HG02943 (cell line): ENCODE measurements at regions not wholly inside any gene's neighbourhood (a gene's known extent, or its start where the extent isn't known, plus 50 kb on each side); places are given as distances from the start of the nearest gene placed in this dataset.

Experiments used
- ATAC-seq: cut with Tn5 transposase; IDR thresholded peaks from one replicate; pipeline ENCODE4 v1.9.1; 2021; ENCODE audit warnings: mild to moderate bottlenecking, low read depth, moderate library complexity; ENCODE audit not compliant: unreplicated experiment

GRCh38 chr6:91303326-91303725, 716.5 kb upstream of the MAP3K7 start:
- ATAC-seq = no peak

- no peak for ATAC-seq
These were observed 712.9 kb upstream of the MAP3K7 start for GRCh38 chr6:91299544-91300491.

DNA sequence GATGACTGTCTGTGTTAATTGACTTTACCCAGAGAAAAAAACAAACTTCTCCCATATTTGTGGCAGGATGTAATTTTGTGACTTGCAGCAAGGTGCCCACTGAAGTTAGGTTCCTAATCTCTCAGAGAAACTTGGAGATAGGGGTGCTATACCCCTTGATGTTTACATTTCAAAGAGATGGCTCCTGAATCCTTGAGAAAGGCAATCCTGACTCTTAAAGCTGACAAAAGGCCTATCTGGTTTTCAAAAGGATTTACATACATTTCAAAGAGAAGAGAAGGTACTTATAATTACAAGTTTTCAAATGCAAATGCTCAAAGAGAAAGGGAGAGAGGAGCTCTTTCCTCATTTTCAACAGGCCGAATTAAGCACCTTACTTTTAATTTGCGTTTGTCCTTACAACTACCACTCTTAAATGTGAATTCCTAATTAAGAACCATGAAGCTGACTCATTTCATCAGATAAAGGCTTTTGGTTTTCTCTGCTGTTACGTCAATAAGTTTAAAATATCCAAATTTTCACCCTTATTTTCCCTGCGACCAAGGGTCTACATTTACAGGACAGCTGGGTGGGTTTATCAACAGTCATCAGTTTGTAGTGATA, 711.8 kb upstream of the MAP3K7 start:
- ATAC-seq = no peak

- no peak for ATAC-seq
These were observed 706.5 kb upstream of the MAP3K7 start for GRCh38 chr6:91293395-91293794.

DNA sequence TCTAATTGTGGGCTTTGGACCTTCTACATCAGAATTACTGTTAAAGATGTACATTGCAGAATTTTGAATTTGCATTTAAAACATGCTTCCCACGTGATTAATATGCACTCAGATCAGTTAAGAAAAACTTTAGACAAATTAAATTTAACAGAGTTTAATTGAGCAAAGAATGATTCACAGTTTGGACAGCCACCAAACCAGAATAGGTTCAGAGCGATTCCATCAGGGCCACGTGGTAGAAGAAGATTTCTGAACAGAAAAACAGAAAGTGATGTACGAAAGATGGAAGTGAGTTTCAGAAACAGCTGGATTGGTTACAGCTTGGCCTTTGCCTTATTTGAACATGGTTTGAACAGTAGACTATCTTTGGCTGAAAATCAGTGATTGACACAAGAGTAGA, 704.2 kb upstream of the MAP3K7 start:
- no peak for ATAC-seq

DNA sequence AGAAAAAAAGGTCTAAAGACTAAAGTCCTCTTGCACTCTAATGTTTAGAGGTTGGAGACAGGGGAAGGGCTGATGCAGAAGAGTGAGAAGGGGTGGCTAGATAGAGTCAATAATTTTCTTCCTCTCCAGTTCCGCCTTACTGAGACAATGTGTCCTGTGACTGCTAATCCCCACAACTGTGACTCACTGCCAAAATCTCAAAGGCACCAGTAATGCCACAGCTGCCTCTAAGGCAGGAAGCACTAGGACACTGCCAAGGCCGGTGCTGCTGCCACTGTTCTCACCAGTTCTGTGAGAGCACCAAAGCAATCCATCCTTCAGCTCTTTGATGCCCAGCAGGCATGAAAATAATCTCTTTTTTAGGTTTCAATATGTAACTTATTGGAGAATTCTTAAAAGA, 701.9 kb upstream of the MAP3K7 start:
- ATAC-seq = no peak

DNA sequence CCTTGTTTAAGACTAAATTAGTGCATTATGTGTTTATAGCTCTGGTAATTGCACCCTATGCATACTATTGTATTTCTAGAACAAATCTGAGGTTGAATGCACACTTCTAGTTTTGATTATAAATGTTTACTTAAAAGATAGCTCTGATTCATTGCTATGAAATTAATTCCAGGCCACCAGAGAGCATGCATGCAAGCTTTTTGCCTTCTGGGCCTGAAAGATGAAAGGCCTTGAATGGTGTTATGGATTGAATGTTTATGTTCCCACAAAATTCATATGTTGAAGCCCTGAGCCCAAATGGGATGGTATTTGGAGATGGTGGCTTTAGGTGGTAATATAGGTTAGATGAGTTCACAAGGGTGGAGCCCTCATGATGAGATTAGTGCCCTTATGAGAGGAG, 695.0 kb upstream of the MAP3K7 start:
- ATAC-seq = no peak

GRCh38 chr6:91280494-91280830, 693.6 kb upstream of the MAP3K7 start:
- no peak for ATAC-seq

DNA sequence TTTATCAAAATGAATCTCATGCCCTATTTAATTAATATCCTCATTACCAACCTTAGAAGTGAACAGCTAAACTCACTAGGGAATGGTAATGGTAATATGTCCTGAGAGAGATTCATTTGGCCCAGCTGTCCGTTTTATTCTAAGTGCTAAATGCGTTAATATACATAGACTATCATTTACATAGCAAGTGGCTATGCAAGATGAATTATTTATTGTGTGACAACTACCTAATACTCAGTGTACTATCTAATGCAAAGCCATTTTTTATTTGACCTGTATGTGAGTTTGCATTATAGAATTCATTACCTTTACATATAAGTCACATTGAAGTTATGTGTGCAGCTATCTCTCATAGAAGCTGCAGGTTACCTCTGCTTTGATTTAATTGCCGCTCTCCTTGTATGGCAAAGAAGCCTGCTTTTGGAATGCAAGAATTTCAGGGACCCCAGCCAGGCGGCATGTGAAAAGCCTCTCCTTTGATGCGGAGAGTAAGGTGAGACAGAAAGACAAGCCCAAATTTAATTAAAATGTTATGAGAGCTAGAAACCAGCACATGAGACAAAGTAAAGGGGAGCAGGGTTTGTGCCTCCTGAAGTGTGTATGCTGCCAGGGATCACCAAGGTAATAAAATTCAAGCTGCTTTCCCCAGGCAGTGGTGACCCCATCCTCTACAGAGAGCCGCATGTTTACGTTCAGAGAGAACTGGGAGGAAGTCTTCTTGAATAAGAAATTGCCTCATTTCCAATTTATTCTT, 693.0 kb upstream of the MAP3K7 start:
- no peak for ATAC-seq

GRCh38 chr6:91278416-91278815, 691.5 kb upstream of the MAP3K7 start:
- ATAC-seq = no peak

GRCh38 chr6:91276315-91276714, 689.4 kb upstream of the MAP3K7 start:
- ATAC-seq = no peak

DNA sequence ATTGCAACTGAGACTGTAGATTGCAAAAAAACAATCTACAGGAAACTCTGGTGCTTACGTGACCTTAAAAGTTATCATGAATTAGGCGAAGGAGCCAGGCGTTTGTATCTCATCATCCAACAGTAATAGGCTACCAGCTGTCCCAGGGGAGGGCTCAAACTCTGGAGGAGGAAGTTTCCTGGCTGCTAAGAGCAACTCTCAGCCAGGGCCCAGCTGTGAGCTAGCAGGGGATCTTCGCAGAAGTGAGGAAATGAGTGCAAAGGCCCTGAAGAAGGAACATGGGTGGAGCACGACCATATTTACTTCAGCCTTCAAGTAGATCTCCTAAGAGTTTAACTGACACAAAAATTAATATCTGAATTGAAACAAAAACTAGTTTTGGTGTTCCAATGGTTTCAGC, 686.9 kb upstream of the MAP3K7 start:
- no peak for ATAC-seq

DNA sequence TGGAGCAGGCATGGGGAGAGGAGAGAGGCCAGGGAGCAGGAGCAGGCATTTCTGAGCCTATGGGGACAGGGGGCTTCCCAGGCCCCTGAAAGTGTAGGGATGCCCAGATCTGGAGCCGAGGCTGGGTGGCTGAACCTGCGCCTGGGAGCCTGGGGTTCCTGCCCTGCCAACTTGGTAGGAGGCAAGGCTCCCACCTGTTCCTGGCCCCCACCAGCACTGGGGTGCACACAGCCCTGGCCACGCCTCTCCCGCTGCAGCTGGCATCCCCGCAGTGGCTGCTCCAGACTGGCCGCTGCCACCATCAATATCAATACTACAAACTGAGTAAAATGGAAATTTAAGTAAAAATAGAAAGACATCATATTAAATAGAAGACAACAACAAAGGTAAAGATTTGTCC, 684.9 kb upstream of the MAP3K7 start:
- no peak for ATAC-seq

DNA sequence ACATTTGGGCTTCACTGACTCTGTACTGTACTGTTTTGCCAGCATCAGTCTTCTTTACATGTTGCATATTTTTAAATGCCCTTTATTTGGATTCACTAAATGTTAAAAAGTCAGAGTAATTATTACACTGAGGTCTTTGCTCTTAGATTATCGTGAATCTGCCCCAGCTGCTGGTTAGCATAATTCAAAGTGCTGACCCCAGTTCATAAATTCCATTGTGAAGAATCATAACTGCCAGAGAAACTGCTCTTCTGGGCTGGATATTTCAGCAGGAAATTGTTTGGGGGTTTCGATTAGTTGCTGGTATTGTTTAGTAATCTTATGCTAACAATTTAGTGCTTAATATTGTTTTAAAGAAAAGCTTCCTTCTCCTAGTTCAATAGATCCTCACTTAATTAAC, 682.1 kb upstream of the MAP3K7 start:
- ATAC-seq = no peak

DNA sequence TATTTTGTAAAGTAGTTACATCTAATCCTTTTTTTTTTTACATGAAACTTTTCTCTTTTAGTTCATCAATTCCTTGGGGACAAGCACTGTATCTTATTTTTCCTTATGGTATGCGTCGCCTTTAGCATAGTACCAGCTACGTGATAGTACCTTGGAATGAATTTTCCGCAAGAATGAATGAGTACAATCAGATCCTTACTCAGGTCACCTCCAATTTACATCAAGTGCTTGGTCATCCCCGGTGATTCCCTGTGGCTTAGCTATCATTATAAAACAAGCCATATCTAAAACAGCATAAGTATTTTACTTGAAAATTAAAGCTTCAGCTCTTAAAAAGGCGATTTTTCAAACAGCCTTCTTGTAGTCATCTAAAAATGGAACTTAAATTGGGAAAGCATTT, 680.4 kb upstream of the MAP3K7 start:
- no peak for ATAC-seq

DNA sequence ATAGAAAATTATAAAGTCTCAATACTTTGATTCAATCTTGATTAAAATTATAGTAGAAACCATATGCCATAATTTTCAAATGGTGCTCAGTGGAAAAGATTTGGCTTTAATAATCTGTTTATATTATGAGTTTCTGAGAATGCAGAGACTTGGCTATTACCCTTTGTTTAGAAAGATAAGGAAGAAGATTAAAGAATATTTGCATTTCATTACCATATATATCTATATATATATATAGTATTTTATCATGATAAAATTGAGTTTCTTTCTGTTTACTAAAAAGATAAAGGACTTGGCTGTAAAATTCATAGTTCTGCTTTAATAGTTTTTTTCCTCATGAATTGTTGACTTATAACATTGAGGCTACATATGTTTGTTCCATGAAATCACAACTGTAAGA, 679.3 kb upstream of the MAP3K7 start:
- no peak for ATAC-seq

GRCh38 chr6:91243436-91243835, 656.6 kb upstream of the MAP3K7 start:
- no peak for ATAC-seq

- ATAC-seq = no peak
These were observed 655.7 kb upstream of the MAP3K7 start for GRCh38 chr6:91242614-91242949.

DNA sequence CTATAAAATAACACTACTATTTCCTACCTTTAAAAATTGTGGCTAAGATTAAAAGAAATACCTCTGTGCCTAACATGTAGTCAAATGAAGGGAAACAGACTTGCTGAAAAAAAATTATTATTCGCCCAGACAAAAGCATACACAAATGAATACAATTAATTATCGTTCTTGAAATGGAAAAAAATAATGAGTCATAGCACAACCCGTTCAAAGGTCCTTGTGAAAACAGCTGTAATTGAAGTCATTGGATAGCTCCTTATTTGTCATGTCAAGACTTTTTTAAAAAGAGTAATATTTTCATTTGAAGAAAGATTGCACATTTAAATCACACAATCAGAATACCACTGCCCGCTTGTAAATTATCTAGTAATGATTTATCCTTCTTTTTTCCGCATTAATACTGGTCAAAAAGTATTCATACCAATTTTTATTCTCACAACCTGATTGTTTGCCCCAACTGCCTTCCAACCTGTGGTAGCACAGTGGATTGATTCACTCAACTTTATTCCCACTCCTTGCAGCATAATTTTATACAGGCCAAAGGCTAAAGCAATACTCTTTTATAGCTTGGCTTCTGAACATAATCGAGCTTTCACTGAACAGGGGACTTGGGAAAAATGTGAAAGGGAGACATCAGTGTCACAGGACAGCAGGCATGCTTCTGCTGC, 655.2 kb upstream of the MAP3K7 start:
- ATAC-seq = no peak

GRCh38 chr6:91240878-91241603, 654.2 kb upstream of the MAP3K7 start:
- ATAC-seq = no peak
